HG02885 (cell line): ENCODE measurements at regions not wholly inside any gene's neighbourhood (a gene's known extent, or its start where the extent isn't known, plus 50 kb on each side); places are given as distances from the start of the nearest gene placed in this dataset.

Experiments used
- ATAC-seq: cut with Tn5 transposase; IDR thresholded peaks from one replicate; pipeline ENCODE4 v1.9.1; 2021; ENCODE audit warnings: mild to moderate bottlenecking; ENCODE audit not compliant: unreplicated experiment, poor library complexity

DNA sequence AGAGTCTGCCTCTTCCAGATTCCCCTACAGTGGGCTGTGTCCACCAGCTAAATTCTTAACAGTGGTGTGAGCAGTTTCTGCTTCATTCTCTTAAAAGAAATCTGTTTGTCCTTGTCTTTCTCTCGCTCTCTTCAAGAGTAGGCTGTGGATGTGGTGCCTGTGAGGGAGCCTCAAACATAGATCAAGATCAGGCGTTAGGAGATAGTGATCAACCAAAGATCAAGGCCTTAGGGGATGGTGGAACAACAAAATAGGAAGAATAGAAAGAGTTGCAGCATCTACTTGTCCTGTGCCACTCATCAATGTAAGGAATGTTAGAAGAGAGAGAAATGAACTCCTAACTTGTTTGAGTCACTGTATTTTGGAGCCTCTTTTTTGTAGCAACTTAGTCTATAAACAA lies 144.2 kb downstream of the AASDH start:
- ATAC-seq: no peak

DNA sequence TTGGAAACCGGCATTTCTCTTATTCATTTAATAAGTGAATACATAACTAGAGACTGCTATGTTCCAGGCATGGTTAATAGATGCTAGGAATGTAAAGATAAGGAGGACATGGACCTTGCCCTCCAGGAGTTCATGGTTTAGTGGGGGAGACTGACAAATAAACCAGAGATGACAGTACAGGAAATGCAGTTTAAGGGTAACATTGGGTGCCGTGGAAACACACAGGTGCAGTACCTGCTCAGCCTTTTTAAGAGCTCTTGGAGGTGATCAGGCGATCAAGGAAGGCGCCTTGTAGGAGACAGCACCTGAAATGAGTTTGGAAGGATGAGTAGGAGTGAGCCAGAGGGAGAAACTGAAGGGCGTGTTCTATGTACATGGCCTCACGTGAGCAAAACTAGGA lies 145.8 kb downstream of the AASDH start:
- no peak for ATAC-seq

DNA sequence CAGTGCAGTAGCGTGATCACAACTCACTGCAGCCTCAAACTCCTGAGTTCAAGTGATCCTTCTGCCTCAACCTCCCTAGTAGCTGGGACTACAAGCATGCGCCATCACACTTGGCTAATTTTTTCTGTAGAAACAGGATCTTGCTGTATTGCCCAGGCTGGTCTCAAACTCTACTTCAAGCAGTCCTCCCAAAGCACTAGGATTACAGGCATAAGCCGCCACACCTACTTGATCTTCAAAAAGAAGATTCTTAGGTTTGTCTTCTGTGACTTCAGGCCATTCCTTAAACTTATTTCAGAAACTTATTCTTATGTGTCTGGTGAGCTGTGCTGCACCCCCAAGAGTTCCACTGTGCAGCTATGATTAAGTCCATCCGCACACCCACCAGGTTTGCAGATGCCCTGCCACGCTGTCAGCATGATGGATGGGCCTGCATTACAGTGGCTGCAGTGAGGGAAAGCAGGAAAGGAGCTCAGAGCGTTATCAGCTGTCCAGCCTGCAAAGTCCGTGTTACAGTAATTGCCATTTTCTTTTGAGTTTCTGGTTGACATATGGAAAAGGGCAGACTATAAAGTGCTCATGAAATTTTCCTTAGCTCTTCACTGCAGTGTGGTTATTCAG lies 146.6 kb downstream of the AASDH start:
- ATAC-seq: no peak

DNA sequence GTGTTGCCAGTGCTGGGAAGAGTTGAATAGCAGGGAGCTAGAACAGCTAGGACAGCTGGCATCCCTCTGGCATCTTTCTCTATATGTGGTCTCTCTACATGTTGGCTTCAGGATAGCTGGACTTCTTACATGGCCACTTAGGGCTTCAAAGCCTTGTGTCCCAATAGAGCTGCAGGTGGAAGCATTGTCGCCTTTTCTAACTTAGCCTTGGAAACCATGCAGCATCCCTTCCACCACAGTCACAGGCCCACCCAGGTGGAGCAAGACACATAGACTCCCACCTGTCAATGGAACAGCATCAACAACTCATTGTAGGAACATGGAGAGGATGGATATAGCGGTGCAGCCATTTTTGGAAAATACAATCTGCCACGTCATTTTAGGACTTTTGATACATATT lies 149.0 kb downstream of the AASDH start:
- ATAC-seq: no peak

DNA sequence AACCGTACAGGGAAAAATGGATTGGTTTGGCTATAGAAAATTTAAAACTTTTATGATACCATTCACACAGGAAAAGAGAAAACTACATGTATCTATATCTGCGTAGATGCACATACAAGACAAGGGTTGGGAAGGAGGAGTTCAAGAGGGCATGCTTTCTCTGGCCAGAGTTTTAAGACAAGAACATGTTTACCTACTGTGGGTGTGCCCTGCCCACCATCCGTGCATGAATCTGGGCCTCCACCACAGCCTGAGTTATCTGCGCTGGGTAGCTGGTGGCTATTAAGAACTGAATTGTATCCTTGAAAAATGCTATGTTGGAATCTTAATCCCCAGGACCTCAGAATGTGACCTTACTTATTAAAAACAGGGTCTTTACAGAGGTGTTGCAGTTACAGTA lies 151.6 kb downstream of the AASDH start:
- ATAC-seq: no peak

DNA sequence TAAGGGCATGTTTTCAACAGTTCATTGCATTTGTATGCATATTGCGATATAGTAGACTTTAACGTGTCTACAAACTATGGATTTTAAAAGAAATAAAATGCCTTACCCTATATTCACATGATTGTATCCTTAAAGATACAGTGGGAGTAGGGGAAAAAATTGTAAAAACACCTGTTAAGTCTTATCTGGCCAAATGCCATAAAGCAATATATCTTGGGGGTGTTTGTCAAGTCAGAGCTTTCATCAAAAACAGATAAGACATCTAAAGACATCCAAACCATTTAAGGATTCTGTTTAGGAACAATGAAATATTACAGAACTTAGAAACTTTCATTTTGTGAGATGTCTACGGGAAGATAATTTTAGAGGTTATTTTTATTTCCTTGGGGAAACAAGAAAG lies 152.3 kb downstream of the AASDH start:
- ATAC-seq: no peak

DNA sequence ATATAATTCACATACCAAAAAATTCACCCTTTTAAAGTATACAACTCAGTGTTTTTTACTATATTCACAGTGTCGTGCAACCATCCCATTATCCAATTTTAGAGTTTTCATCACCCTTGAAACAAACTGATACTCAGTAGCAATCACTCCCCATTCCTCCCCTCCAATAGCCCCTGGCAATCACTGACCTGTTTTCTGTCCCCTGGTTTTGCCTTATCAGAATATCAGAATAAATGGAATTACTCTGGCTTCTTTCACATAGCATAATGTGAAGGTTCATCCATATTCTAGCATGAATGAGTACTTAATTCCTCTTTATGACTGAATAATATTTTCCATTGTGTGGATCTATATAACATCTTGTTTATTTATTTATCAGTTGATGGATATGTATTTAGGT lies 153.2 kb downstream of the AASDH start:
- ATAC-seq: no peak

DNA sequence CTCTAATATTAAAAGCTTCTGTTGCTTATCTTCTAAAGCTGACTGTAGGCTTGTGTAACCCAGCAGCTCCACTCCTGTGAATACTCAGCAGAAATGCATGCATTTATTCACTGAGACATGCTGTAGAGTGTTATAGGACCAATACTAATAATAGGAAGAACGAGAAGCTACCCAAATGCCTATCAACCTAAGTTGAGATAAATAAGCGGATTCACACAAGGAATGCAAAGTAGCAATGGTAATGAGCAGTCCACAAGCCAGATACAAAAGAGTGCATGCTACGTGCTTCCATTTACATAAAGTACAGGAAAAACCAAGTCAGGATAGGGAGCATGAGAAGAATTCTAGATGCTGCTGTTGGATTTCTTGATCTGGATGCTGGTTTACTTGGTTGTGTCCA lies 155.9 kb downstream of the AASDH start:
- ATAC-seq: no peak

DNA sequence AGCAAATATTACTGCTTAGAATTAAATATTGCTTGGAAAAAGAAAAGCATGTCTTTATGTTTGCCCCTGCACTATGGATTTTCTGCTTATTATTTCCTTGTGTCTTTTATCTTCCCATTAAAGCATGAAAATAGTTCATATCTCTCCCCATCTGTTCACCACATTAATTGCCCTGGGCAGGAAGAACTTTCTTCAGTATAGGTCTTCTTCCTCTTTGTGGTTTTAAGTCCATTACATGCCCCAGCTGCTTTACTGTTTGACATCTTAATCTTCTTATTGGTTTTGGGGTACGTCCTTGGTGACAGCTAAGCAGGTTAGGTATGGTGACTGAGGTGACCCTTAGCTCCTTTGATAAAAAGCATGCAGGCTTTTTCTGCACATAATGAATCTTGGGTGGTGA lies 157.3 kb downstream of the AASDH start:
- ATAC-seq: no peak

DNA sequence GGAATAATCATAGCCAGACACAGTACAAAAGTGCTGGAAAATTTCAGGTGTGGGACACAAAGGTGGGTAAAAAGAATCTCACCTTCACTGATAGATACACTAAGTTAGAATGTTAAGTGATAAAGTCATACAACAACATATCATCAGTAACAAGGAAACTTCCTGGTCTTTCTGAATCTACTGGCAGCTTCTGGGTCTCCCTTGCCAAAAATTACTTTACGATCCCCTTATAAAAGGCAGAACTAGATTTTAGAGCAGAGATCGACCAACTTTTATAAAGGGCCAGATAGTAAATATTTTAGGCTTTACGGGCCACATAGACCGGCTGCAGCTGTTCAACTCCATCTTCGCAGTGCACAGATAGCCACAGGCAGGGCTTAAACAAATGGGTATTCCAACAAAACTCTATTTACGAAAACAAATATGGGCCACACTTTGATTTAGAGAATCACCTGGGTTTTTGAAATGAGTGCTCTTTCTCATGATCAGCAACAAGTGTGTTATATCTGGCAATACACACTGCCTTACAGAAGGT lies 159.9 kb downstream of the AASDH start:
- ATAC-seq: no peak

DNA sequence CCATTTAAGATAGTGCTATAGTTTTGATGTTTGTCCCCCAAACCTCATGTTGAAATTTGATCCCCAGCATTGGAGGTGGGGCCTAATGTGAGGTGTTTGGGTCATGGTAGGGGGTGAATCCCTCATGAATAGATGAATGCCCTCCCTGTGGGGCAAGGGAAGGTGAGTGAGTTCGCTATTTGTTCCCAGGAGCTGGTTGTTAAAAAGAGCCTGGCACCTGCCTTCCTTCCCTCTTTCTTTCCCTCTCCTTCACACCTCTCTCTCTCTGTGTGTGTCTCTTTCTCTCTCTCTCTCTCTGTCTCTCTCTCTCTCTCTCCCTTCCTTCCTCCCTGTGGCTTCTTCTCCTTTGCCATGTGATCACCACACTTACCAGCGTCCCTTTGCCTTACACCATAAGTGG lies 160.7 kb downstream of the AASDH start:
- ATAC-seq: no peak

DNA sequence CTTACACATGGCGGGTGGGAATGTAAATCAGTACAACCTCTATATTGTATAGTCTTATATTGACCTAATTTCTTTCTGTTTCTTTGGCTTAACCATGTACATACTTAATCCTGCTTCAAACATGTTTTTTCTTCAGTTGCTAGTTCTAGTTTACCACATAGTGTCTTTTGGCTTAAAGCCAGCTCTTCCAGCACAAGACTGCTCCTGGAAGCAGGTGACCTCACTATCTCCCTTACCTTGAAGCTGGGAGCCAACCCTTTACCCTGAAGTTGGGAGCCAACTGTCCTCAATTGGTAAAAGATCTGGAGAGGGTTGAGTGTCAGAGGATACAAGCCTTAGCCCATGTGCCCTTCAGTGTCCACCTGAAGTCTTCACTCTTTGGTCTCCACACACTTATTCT lies 162.7 kb downstream of the AASDH start:
- no peak for ATAC-seq

DNA sequence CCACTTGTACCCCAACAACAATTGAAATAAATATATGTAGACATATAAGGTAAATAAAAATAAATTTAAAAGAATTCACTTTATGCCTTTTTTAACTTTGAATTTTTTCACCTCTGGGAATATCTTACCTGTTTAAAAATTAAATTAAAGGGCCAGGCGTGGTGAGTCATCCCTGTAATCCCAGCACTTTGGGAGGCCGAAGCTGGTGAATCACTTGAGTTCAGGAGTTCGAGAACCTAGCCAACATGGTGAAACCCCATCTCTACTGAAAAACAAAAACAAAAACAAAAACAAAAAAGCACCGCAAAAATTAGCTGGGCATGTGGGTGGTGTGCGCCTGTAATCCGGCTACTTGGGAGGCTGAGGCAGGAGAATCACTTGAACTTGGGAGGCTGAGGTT lies 164.8 kb downstream of the AASDH start:
- no peak for ATAC-seq

DNA sequence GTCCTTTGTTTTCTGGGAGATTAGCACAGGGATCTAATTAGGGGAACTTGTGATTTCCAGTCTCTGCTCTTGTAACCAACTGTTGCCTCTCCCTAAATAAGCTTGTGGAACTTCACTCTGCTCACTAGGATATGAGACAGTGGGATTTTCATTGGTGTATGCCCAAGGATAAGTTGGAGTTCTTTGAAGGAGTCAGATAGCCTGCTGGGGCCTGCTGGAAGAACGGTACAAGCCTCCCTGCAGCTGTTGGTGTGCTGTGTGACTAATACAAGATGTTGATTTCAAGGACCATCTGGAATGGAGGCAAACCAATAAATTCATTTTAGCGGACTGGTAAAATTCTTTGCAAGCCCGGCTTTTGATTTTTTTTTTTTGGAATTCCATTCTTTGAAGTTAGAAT lies 167.0 kb downstream of the AASDH start:
- ATAC-seq: no peak

DNA sequence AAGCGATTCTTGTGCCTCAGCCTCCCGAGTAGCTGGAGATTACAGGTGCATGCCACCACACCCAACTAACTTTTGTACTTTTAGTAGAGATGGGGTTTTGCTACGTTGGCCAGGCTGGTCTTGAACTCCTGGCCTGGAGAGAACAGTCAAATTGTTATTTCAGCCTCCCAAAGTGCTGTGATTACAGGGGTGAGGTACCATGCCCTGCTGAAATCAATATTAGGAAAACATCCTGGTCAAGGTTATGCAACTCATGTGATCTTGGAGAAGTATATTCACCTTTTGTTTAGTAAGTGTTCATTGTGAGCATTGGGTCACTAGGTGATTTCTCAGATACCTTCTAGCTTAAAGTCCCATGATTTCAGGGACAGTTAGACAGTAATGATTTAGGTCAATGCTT lies 167.8 kb downstream of the AASDH start:
- no peak for ATAC-seq

DNA sequence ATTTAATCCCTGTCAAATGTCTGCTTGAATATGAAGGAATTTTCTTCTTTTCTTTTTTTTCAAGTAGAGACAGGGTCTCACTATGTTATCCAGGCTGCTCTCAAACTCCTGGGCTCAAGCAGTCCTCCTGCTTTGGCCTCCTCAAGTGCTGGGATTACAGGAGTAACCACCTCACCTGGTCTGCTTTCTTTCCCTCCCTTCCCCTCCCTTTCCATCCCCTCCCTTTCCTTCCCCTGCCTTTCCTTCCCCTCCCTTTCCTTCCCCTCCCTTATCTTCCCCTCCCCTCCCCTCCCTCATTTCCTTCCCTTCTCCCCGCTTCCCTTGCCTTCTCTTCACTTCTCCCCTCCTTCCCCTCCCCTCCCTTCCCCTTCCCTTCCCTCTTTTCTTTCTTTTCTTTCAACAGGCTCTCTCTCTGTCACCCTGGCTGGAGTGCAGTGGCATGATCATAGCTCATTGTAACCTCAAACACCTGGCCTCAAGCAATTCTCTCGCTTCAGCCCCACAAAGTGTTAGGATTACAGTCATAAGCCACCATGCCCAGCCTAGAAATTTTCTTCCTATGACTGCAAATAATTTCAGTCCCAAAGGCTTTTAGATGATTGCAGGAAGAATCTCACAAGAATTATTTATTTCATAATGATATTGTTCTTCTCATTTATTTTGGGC lies 168.9 kb downstream of the AASDH start:
- ATAC-seq: no peak

DNA sequence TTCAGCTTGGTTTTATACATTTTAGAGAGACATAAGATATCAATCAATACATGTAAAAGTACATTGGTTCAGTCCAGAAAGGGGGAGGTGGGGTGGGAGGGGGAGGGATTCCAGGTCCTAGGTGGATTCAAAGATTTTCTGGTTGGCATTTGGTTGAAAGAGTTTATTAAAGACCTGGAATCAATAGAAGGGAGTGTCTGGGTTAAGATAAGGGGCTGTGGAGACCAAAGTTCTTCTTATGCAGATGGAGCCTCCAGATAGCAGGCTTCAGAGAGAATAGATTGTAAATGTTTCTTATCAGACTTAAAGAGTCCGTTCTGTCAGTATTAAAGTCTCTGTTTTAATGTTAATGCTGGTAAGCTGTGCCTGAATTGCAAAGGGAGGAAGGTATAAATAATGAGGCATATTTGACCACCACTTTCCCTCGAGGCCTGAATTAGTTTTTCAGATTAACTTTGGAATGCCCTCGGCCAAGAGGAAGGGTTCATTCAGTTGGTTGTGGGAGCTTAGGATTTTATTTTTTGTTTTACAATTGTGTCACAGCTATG lies 169.9 kb downstream of the AASDH start:
- ATAC-seq: no peak

DNA sequence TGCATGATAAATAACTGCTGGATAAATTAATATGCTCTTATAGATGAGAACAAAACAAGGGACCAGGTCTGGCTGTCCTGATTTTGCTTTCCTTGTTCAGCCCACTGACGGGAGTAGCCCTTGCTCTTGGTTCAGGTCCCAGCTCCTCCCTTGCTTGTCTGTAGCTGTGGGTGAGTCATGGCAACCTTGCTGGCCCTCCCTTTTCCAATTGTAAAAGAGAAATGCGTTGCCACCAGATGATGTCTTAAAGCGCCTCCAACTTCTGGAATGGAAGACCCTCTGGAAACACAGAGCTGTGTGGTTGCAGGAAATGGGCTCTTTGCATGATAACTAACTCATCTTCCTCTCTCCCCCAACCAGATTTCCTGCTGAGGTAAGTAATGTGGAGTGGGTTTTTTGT lies 171.4 kb downstream of the AASDH start:
- no peak for ATAC-seq

DNA sequence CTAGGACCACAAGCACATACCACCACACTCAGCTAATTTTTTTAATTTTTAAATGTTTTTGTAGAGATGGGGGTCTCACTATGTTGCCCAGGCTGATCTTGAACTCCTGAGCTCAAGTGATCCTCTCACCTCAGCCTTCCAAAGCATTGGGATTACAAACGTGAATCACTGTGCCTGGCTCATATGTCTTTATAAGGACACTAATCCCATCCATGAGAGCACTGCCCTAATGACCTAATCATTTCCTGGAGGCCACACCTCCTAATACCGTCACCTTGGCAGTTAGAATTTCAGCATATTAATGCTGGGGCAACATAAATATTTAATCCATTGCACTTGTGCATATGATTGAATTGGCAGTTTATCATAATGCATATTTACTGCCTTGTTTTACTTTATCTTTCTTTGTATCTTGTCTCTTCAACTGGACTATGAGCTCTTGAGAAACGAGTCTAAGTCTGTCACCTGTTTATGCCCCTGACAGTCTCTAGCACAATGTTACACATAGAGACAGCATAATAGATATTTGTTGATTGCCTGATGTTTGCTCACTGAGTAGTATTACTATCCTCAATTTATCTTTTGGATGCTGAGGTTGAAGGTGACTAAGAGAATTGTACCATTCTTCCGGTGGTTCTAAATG lies 172.0 kb downstream of the AASDH start:
- ATAC-seq: no peak

DNA sequence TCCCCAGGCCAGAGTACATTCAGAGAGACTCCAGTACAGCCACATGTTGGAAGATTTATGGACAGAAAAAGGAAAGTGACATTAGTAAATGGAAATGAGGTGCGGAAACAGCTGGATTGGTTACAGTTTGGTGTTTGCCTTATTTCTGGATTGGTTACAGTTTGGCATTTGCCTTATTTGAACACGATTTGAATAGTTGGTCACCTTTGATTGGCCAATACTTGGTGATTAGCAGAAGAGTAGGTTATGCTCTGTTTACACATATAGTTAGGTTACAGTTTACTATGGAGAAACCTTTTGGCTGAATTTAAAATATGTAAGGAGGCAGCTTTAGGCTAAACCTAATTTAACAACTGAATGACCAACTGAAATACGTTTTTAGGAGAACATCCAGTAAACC lies 173.7 kb downstream of the AASDH start:
- ATAC-seq: no peak

DNA sequence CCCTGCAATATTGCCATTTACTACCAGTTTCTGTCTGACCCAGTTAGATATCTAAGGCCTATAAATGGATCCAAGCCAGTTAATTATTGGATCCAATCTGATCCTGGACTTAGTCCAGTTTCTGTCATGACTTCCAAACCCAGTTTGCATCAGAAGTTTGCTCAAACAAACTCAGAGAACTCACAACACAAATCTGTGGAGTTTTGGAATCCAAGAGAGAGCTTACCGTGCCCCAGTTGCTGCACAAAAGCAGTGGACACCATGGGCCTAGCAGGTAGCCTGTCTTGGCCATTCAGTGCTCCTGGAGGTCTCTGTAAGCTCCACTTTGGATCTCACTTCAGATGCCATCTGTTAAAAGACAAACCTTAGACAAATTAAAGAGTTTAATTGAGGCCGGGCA lies 174.5 kb downstream of the AASDH start:
- no peak for ATAC-seq

DNA sequence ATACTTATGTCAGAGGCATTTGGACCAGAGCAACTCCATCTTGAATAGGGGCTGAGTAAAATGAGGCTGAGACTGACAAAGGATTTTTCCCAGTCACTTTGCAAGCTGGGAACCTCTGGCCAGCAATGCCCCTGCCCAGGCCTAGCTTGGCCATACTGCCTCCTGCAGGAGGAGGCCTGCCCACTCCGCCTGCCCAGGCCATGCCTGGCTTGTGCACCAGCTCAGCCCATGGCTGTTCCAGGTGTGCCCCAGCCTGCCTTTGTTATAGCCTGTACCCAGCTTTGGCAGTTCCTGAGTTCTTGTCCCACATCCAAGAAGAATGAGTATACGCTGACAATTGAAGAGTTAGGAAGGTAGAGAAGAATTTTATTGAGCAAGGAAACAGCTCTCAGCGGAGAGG lies 176.1 kb downstream of the AASDH start:
- ATAC-seq: no peak
